ENCODE measurements at regions not wholly inside any gene's neighbourhood (a gene's known extent, or its start where the extent isn't known, plus 50 kb on each side); places are given as distances from the start of the nearest gene placed in this dataset.

GRCh38 chr21:31553461-31553860 lies 106.0 kb upstream of the SOD1 start:
- no peak for TF ChIP-seq CTCF (IDR thresholded peaks at IDR 0.05; ENCODE audit: insufficient read depth, low read length)
- TF ChIP-seq SPI1 (IDR thresholded peaks at IDR 0.05; ENCODE audit: borderline replicate concordance, low read depth) = no peak
- TF ChIP-seq POLR2AphosphoS5 (IDR thresholded peaks at IDR 0.05; ENCODE audit: low read depth) = no peak
- TF ChIP-seq GABPA (IDR thresholded peaks at IDR 0.05; ENCODE audit: low read depth) = no peak
- TF ChIP-seq, protein P1, sequence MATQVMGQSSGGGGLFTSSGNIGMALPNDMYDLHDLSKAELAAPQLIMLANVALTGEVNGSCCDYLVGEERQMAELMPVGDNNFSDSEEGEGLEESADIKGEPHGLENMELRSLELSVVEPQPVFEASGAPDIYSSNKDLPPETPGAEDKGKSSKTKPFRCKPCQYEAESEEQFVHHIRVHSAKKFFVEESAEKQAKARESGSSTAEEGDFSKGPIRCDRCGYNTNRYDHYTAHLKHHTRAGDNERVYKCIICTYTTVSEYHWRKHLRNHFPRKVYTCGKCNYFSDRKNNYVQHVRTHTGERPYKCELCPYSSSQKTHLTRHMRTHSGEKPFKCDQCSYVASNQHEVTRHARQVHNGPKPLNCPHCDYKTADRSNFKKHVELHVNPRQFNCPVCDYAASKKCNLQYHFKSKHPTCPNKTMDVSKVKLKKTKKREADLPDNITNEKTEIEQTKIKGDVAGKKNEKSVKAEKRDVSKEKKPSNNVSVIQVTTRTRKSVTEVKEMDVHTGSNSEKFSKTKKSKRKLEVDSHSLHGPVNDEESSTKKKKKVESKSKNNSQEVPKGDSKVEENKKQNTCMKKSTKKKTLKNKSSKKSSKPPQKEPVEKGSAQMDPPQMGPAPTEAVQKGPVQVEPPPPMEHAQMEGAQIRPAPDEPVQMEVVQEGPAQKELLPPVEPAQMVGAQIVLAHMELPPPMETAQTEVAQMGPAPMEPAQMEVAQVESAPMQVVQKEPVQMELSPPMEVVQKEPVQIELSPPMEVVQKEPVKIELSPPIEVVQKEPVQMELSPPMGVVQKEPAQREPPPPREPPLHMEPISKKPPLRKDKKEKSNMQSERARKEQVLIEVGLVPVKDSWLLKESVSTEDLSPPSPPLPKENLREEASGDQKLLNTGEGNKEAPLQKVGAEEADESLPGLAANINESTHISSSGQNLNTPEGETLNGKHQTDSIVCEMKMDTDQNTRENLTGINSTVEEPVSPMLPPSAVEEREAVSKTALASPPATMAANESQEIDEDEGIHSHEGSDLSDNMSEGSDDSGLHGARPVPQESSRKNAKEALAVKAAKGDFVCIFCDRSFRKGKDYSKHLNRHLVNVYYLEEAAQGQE (IDR thresholded peaks at IDR 0.05; ENCODE audit: insufficient replicate concordance, low read depth) = no peak
- no peak overlapping the region for H3K27ac ChIP-seq (replicated peaks)
- DNase-seq (ENCODE audit: low read depth in 1 of 2, low spot score in 1 of 2) = no peak
- no peak overlapping the region for H3K4me3 ChIP-seq (replicated peaks; ENCODE audit: insufficient read depth, low read length)
- H3K27me3 ChIP-seq (ENCODE audit: insufficient read depth, poor library complexity, severe bottlenecking) = peaks cover 28% of the 10 kb centered on the region

GRCh38 chr21:31552826-31553225 lies 106.7 kb upstream of the SOD1 start:
- Histone ChIP-seq H3K27ac (replicated peaks) (no peak overlapping the region), H3K4me3 (replicated peaks; ENCODE audit: insufficient read depth, low read length) (no peak overlapping the region), H3K27me3 (ENCODE audit: insufficient read depth, poor library complexity, severe bottlenecking) (peaks cover 21% of the 10 kb centered on the region)
- no peak for DNase-seq (ENCODE audit: low read depth in 1 of 2, low spot score in 1 of 2)
- TF ChIP-seq, protein P1 (IDR thresholded peaks at IDR 0.05; ENCODE audit: insufficient replicate concordance, low read depth) = no peak
- TF ChIP-seq GABPA (IDR thresholded peaks at IDR 0.05; ENCODE audit: low read depth) = no peak
- TF ChIP-seq CTCF (IDR thresholded peaks at IDR 0.05; ENCODE audit: insufficient read depth, low read length) = no peak
- TF ChIP-seq POLR2AphosphoS5 (IDR thresholded peaks at IDR 0.05; ENCODE audit: low read depth) = no peak
- no peak for TF ChIP-seq SPI1 (IDR thresholded peaks at IDR 0.05; ENCODE audit: borderline replicate concordance, low read depth)

DNA sequence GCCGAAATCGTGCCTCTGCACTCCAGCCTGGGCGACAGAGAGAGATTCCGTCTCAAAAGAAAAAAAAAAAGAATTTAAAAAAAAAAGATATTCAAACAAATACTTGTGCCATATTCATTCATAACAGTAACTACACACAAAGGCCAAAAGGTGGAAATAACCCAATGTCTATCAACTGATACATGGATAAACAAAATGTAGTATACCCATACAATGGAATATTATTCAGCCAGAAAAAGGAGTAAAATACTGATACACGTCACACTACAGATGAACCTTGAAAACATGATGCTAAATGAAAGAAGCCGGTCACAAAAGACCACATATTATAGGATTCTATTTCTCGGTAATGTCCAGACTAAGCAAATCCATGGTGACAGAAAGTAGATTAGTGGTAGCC lies 109.4 kb upstream of the SOD1 start:
- Histone ChIP-seq H3K27me3 (ENCODE audit: insufficient read depth, poor library complexity, severe bottlenecking) (peaks cover 5% of the 10 kb centered on the region), H3K27ac (replicated peaks) (no peak overlapping the region), H3K4me3 (replicated peaks; ENCODE audit: insufficient read depth, low read length) (no peak overlapping the region)
- no peak for DNase-seq (ENCODE audit: low read depth in 1 of 2, low spot score in 1 of 2)
- no peak for TF ChIP-seq SPI1 (IDR thresholded peaks at IDR 0.05; ENCODE audit: borderline replicate concordance, low read depth)
- TF ChIP-seq POLR2AphosphoS5 (IDR thresholded peaks at IDR 0.05; ENCODE audit: low read depth) = no peak
- TF ChIP-seq GABPA (IDR thresholded peaks at IDR 0.05; ENCODE audit: low read depth) = no peak
- TF ChIP-seq, protein P1 (IDR thresholded peaks at IDR 0.05; ENCODE audit: insufficient replicate concordance, low read depth) = no peak
- no peak for TF ChIP-seq CTCF (IDR thresholded peaks at IDR 0.05; ENCODE audit: insufficient read depth, low read length)

Data from HL-60 (cell line).